ENCODE measurements at regions not wholly inside any gene's neighbourhood (a gene's known extent, or its start where the extent isn't known, plus 50 kb on each side); places are given as distances from the start of the nearest gene placed in this dataset.

DNA sequence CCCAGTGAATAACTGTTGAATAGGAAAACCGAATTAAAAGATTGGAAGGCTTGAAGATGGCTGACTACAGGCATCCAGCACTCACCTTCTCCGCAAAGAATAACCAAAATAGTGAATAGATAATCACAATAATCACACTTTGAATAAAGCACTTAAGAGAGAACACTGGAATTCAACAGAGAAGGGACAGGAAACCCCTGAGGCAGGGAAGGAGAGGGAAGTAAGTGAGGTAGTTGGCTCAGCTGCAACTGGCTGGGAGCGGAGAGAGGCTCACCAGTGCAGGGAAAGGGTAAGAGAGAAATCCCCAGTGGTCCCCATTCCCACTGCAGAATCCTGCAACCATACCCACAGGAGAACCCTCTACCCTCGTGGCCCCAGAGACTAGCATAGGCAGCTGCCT is 246.6 kb upstream of the NCKAP5 start:
- DNase-seq, result no peak

DNA sequence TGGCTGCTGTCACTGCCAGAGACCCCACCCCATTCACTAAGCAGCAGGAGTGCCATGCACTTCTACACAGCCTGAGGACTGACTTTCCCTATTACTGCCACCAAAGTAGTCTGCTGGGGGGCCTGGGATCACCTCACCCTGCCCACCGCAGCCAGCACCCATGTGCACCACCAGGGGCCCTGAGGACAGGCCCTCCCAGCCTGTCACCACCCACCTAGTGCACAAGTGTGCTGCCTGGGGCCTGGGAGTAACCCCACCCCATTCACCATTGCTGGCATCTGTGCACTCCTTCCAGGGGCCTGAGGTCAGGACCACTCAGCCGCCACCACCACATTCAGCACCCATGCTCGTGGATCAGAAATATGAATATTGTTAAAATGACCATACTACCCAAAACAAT is 247.8 kb upstream of the NCKAP5 start:
- DNase-seq, result no peak

DNA sequence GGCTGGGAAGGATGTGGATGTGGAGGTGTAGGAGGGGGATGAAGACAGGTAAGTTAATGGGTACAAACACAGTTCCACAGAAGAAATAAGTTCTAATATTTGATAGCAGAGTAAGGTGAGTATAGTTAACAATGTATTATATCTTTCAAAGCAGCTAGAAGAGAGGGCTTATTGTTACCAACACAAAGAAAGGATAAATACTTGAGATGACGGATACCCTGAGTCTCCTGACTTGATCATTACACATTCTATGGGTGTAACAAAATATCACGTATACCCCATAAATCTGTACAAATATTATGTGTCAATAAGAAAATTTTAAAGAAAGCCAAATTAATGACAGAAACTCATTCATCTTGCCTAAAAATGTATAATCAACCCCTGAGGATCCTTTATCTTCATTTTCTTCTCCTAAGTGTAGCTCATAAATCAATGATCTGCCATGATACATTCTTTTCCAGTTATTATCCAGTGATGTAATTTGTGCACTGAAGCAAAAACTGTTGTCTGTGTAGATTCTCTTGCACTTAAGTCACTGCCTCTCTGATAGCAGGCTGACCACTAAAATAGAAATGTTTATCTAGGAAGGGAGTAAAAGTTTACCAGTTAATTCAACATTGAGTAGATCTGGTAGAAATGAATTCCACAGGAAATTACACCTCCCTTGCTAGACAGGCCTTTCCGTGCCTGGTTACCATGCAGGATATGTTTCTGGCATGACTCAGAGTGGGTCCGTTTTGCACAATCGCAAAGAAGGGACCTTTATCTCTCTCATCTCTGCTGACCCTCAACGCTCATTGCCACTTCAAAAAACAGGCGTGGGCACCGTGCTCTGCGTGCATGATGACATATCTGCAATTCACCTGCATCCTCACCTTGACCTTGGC is 249.7 kb upstream of the NCKAP5 start:
- peak; percentile 65 for DNase-seq

DNA sequence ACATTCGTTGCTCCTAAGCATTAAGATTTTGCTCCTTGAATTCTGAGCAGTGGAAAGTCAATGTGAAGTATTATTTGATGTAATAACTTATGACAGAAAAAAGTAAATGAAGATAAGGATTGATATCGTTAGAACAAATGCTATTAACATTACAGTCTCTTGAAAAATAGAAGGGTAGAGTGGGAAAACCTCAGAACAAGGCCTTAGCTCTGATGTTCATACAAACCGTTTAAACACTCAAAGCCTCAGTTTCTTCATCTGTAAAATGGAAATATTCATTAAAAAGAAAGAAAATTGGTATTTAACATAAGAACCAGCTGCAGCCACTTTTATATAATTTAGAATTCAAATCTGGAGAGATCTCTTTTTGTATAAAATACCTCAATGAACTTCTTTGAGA is 250.4 kb upstream of the NCKAP5 start:
- no peak for DNase-seq

DNA sequence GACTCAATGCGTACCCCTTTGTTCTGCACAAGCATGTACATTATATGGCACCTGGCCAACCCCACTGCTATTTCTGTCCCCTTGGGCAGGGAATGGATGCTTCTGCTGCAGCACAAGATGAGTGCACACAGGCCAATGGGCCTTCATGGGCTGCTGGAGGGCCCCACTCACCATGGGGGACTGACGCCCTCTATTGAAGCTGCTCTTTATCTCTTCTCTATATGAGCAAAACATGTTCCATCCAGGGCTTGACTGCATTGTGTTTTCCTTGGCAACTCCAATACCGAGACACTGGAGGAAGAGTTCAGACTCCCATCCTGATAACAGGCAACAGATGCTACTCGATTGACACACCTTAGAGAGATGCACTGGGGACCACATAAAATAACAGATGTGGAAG is 251.6 kb upstream of the NCKAP5 start:
- DNase-seq, result no peak

DNA sequence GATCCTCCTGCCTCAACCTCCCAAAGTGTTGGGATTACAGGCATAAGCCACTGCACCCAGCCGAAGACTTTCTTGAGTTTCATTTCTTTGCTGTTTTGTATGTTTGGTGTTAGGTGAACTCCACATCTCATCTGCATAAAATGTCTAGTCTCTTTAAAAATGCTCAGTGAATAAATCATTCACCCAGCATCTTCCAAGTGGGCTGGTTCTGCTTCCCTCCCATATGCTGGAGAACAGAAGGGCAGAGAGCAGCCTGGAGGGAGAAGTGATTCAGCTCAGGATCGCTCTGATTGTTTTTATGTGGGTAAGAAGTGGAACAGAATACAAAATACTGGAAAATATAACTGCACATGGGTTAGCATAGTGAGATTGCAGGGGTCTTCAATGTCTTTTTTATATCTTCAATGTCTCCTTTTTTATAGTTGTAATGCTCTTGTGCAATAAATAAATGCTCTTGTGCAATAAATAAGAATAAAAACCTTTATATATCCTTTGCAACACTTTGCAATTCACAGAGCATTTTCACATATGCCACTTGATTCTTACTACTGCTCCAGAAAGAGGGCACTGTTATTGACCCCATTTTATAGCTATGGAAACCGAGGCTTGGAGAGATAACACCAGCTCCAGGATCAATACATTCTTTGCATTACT is 253.0 kb upstream of the NCKAP5 start:
- DNase-seq, result no peak

DNA sequence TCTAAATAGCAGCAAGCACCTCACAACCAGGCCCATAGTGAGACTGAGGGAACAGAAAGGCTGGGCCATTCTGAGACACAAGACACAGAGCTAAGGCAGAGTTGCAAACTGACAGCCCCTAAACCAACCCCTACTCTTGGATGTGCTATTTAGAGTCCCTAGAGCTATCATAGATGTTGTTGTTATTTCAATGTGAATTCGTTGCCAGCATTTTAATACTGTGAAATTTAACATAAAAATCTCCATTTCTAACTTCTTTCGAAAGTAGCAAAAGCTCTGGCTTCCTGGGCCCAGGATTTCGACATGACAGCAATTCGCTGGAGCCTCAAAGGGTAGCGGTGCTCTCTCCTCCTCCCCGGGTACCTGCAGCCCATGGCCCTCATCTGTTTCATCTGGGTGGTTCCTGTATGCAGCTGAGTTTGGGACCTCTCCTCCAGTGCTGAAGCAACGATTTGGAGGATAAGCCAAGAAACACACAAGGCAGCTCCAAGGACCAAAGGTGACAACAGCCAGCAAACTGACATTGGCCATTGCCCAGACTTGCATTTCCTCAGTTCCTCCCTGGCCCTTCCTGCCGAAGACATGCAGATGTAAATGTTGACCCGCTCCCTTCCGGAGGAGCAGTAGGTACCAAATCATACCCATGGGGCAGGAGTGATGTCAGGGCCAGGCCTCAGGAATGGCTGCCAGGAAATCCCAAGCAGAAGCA is 254.4 kb upstream of the NCKAP5 start:
- DNase-seq, result no peak

DNA sequence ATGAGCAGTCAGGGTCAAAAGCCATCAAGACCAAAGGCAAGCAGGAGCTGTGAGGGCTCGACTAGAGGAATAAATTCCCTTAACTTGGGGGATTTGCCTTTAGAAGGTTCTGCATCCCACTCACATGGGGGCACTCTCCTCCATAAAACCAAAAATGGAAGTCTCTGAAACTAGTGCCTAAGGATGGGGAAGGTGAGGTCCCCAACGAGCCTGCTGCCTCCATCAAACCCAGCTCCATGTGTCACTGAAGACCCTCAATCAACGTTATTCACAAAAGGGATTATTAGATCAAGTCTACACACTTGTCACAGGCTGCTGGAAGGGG is 254.9 kb upstream of the NCKAP5 start:
- no peak for DNase-seq

DNA sequence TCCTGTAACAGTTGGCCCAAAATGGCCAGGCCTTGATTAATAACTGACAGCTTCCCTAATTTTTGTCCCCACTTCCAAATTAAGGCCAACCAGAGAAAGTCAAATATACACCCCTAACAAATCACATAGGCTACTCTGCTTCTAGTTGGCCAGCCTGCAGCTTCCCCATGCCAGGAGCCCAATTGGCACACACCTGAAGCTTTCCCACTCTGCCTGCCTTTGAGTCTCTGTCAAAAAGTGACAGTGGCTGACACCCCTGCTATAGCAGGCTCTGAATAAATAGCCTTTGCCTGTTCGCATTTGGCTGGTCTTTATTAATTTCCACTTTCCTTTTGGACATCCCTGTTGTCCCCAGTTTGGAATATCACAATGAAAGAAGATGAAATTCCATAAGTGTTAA is 256.6 kb upstream of the NCKAP5 start:
- no peak for DNase-seq

DNA sequence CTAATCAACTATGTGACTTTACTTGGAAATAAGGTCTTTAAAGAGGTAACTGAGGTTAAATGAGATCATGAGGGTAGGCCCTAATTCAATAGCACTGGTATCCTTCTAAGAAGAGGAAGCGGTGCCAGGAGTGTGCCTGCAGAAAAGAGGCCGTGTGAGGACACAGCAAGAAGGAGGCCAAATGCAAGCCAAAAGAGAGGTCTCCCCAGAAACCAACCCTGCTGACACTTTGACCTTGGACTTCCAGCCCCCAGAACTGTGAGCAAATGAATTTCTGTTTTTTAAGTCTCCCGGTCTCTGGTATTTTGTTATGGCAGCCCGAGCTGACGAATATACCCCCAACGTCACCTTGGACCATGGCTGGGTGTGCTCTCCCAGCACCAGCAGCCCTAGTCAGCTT is 257.5 kb upstream of the NCKAP5 start:
- DNase-seq, result no peak

DNA sequence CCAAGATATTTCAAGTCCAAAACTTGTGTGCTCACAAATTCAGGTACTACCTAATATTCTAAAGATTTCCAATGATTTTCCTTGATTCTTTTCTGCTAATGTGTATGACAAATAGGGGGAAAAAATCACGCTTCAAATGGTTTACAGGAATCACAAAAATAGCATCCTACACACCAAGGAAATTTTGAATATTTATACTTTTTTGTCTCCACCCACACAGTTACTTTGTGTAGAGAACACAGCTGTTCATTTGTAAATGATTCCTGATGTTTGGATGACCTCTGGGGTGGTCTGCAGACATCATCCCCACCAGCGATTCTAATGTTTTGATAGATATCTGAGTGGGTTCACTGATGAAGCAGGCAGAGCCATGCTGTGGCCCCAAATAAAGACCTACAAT is 260.6 kb upstream of the NCKAP5 start:
- DNase-seq, result no peak

DNA sequence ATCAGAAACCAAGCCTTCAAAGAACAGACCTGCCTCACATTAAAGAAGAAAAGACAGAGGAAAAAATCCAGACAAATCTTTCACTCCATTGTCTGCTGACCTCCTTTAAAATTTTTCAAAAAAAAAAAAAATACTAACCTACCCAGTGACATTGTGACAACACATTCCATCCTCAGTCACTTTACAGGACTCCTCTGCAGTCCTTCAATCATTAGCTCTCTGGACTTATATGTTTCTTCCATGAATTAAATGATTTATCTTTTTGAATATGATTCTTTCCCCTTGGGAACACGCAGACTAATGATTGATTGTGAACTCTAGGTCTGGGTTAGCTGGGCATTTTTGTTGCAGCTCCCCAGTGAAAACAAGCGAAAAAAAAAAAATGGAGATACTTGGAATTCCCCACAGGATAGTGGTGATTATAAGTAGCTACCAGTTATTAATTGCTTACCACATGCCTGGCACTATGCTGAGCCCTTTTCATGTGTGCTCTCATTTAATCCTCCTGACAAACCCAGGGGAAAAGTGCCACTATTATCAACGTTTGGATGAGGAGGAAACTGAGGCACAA is 261.3 kb upstream of the NCKAP5 start:
- no peak for DNase-seq

DNA sequence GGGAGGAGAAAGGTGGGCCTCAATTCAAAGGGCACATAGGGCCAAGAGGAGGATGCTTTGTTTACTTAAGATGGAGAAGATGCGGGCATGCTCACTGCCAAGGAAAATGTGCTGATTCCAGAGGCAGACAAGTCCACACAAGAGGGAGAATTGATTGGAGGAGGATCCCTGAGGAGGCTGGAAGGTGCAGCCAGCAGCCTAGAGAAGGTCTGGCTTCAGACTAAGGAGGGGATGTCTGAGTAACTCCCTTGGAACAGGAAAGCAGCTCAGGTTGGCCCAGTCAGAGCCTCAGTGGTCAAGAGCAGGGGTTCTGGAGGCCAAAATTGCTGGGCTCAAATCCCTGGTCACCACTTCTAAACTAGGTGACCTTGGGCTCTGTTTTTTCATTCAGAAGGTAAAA is 265.5 kb upstream of the NCKAP5 start:
- no peak for DNase-seq

DNA sequence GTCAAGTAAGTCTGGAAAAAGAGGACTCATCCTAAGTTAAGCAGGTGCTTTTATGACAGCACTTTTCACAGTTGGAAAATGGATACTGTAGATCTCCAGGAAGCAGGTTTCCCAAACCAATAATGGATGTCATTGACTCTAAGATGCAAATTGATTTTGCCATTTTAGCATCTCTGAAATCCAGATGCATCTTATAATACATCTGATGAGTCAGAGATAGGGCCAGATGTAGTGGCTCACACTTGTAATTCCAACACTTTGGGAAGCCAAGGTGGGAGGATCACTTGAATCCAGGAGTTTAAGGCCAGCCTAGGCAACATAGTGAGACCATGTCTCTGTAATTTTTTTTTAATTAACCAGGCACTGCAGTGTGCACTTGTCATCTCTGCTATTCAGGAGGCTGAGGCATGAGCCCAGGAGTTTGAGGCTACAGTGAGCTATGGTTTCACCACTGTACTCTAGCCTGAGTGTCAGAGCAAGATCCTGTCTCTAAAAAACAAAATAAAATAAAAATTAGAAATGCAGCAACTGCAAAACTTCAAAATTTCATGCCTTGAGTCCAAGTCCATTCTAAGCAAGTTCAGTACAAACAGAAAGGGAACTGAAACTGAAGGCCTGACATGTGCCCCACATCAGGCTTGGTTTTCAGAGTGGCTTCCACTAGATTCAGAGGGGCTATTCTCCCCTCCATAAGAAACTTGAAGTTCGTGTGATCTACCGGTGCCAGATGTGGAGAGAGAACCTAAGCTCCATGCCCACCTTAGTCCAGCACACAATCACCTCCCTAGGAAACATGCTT is 267.8 kb upstream of the NCKAP5 start:
- DNase-seq, result no peak

DNA sequence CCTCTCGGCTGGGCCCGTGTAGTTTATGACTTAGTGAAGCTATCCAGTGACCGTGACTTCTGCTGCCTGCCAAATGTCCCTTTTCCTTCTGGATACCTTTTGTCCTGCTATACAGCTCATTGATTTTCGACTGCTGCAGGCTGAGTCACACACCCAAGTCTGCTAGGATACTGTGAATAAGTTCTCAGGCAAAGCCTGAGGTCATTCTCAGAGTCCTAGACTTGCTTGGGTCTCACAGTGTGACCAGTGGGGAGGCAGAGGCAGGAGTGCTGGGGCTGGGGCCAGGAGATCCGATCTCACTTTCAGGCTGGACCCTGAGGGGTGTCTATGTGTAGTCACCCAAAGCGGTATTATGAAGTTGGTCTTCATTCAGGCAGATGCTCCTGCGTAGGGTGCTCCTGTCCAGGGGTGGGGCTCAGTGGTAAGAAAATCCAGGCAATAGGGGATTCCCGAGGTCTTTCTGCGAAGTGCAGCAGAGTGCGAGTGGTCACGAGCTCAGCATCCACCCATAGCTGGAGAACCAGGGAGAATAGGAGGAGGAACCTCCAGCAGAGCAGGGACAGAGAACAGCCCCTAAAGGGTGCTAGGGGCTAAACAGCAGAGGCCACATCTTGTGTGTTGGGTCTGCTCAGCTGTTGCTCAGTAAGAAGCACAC is 268.6 kb upstream of the NCKAP5 start:
- no peak for DNase-seq

DNA sequence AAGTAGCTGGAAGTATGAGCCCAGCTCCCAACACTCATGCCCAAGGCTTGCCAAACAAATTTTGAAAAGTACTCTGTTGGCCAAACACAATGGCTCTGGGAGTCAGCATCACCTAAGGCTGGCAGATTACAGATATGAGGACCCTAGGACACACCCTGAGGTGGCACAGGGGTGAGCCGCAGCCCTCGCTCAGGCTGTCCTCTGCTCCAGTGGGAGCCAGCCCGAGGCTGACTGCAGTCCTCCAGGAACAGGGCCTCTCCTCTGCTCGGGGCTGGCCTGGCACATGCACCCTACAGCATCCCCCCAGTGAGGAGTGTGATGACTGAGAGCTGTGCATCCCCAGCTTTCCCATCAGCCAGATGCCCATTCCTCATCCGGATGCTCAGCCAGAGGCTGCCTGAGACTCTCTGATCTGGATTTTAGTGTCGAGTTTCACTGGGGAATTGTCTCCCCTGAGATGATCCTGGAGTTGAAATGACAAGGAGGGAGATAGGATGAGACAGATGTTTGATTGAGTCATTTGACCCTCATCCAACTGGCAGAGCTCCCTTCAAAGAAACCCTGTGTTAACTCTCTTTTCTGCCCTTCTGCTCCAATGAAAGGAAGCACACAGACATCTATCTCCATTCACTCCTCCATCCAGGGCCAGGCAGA is 269.3 kb upstream of the NCKAP5 start:
- DNase-seq, result no peak

DNA sequence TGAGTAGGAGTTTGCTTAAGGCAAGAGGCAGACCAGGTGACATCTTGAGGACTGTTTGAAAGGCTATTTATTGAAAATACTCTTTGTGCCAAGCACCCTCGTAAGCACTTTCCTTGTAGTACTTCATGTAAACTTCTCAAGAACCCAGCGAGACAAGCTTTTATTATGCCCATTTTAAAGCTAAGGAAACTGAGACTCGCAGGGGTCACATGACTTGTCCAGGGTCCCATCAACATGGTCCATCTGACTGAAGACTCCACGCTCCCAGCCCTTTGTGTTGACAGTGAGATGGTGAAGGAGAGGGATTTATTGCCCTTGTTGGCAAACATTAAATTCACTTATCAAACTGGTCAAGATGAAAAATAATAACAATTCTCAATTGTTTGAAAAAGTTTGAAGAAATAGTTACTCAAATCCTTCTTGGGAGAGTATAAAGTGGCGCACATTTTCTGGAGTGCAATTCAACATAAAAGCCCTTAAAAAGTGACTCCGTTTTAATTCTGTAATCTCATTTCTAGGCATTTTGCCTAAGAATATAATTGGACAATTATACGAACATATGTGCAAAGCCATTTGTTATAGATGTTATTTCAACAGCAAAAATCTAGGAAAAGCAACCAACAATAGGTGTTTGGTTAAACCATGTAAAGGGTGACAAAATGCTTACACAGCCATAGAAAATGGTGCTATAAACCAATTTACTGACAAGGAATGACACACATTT is 270.5 kb upstream of the NCKAP5 start:
- DNase-seq, result no peak

DNA sequence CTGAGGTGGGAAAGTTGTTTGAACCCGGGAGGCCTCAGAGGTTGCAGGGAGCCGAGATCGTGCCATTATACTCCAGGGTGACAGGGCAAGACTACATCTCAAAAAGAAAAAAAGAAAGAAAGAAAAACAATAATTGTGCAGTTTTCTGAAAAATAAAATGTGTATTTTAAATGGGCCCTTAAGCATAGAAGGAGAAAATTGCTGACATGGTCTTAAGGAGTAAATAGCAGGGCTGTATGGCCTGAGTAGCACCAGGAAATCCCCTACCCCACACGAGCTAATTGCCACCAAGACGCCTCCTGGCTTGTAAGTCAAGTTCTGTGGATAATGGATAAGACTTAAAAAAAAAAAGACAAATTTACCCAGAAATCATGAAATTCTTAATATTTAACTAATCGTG is 271.4 kb upstream of the NCKAP5 start:
- DNase-seq, result no peak

DNA sequence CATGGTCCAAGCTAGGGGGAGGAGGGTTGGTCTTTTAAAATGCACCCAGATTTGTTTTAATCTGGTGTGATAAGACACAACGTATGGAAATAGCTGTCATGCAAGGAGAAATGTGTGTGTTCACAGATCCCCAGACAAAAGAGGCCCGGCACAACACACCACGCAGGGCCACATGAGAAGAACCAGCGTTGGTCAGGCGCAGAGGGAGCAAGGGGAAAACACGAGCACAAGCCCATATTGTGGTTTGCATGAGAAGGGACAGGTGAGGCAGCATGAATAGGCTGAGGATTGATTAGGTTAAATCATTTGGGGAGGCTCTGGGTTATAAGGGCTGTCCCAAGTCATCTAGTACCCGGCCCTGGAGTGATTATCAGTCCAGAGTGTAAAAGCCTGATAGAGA is 272.5 kb upstream of the NCKAP5 start:
- DNase-seq, result no peak

DNA sequence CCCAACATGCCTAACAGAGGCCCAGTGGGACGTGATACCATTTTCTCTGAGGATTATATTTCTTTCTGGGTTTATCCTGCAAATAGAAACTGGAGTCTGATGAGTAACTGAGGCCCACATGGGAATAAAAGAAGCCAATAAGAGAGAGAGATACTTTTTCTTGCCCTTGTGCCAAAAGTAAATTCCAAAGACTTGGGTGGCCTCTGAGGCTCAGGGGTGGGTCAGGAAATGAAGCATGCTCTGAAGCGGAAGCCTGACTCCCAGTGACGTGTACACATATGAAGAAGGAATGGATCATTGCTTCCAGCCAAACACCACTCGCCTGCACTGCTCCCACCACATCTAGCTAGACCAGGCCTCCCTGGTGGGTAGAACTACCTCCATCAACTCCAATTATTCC is 273.6 kb upstream of the NCKAP5 start:
- no peak for DNase-seq

DNA sequence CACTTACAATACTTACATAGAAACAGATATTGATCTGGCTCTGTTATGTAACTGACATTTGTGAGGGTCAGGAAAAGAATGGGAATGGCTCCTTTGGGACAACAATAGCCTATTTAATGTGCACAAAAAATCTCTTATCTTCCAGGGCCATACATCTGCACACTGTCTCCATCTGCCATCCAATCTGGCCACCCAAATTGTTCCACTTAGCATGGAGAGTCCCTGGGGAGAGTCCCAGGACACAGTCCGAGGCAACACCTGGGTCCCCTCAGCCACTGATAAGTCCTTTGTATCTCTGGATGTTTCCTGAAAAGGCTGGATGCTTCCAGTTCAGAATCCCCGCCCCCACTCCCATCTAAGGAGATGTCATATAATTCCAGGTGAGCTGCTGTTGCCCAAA is 274.2 kb upstream of the NCKAP5 start:
- no peak for DNase-seq

Data from islet precursor cell (in vitro differentiated cells).